ENCODE measurements at regions not wholly inside any gene's neighbourhood (a gene's known extent, or its start where the extent isn't known, plus 50 kb on each side); places are given as distances from the start of the nearest gene placed in this dataset.

DNA sequence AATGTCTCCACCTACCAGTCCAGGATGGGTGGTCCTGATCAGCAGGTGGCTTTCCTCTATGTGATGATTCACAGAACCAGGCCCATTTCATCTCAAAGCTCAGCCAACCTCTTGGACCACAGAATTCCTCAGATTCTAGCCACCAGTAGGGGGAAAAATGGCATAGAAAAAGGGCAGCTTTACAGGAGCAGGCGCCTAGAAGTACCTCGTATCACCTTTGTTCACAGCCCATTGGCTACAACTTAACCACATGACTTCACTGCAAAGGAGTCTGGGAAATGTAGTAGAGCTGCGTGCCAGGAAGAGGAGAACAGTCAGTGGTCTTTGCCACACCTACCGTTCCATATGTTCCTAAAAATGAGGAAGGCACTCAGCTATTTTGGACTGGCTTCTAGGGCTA lies 62.8 kb upstream of the DTNA start:
- DNase-seq = no peak

DNA sequence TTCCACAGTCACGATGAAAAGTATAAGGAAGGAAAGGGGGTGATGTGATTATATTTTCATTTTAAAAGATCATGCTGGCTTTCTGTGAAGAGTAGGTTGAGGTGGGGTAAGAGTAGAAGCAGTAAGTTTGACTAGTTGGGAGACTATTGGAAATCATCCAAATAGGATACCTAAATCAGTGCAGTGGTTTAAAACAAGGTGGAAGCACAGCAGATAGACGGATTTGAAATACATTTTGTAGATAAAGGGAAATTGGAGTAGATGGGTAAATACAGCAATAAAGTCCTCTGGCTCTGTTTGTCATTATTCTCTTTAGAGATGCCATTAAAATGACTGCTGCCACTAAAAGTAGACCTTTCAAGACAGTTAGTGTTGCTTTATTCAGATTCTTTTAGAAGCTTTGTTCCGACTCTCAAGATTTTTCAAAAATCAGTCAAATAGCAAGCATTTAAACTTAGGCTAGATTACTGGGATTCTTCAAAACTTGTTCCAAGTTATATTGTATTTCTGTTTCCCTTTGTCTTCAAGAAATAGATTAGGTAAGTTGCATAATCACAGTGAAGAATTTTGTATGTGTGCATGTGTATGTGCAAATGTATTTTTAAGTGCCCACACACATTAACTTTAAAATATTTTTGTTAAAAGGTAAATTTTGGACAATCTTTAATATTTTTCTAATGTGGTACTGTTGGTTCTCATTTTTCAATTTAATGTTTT lies 61.7 kb upstream of the DTNA start:
- no peak for DNase-seq

DNA sequence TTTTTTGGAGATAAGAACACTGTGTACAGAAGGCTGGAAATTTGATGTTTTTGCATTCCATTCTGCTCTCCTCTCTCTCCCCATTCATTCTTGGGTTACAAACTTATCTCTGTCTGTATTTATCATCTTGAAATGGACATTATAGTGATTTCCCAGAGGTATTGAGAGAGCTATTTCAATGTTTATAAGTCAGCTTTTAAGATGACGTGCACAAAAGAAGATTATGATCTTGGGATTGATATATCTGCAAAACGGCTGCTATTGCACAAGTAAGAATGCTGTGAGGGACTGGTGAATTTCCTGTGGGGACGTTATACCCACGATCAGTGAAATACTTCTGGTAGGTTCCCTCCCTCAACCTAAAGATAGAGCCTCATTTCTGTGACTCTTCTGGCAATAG lies 61.0 kb upstream of the DTNA start:
- DNase-seq = no peak

DNA sequence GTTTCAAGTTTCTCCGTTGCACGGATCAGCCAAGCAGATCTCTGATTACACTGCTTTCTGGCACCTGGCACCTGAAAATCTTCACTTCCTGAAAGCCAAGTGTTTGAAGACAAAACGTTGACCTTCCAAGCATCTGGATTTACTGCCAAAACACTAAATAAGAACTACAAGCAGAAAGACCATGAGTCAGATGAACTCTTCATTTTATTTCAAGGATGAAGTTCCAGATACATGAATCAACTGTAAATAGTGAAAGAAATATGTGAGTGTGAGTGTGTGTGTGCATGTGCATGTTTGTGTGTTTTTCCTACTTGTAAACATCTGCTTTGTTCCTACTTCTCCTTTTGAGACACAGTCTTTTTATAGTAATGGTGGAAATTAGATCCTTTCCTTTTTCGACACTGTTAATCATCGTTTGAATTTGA lies 60.0 kb upstream of the DTNA start:
- no peak for DNase-seq

DNA sequence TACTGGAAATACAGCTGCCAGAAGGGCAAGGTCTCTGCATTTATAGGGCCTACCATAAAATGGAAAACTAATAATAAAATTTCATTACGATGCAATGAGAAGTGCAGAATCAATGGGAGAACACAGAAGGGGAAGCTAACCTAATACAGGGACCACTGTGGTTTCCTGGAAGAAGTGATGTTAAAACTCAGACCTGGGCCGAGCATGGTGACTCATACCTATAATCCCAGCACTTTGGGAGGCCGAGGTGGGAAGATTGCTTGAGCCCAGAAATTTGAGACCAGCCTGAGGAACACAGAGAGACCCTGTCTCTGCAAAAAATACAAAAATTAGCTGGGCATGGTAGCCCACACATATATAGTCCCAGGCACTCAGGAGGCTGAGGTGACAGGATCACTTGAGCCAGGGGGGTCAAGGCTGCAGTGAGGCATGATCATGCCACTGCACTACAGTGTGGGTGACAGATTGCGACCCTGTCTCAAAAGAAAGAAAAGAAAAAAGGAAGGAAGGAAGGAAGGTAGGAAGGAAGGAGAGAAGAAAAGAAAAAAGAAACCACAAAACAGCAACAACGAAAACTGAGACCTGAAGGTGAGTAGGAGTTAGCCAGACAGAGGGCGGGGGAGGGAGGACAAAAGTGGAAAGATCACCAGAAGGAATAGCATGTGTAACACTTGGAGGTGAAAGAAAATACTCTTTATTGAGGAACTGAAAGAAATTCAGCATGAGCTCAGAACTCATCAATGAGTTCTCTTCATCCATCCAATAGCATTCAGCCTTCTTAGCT lies 58.3 kb upstream of the DTNA start:
- DNase-seq = no peak

DNA sequence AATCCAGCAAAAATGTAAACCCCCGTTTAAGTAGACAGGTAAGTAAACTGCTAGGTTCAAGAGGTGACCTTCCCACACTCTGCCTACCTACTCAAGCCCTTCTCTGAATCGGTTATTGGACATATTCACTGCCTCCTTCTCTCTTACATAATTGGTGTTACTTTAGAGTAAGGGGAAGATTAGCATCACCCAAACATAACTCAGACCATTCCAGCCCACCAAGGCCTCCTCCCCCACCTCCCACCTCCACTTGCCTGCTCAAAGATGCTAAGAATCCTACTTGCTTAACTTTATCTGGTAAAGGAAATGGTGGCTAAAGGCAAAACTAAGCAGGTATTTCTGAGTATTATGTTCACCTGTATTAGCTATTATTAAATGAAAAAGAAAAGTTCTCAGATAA lies 55.0 kb upstream of the DTNA start:
- DNase-seq = no peak

DNA sequence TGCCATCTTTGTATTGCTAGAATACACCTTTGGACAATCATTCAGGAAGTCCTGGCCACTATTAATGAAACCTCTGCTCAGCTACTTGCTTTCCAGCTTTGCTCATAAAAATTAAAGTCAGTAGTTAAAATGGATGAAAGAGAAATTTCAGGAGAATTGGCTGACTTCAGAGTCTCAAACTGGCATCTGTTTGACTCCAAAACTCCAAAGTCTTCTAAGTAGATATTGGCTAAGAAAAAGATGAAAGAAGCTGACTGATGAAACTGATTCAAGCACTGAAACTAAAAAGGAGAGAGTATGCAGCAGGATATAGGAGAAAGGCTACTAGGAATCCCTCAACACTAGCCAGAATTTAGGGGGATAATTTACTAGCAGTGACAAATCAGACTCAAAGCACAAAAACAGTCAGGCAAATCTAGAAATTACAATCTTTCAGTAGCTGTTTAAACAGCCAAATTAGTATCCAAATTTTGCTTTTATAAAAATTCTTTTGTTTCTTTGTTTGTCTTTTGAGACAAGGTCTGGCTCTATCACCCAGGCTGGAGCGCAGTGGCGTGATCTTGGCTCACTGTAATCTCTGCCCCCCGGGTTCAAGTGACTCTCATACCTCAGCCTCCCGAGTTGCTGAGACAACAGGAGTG lies 52.1 kb upstream of the DTNA start:
- DNase-seq = no peak

DNA sequence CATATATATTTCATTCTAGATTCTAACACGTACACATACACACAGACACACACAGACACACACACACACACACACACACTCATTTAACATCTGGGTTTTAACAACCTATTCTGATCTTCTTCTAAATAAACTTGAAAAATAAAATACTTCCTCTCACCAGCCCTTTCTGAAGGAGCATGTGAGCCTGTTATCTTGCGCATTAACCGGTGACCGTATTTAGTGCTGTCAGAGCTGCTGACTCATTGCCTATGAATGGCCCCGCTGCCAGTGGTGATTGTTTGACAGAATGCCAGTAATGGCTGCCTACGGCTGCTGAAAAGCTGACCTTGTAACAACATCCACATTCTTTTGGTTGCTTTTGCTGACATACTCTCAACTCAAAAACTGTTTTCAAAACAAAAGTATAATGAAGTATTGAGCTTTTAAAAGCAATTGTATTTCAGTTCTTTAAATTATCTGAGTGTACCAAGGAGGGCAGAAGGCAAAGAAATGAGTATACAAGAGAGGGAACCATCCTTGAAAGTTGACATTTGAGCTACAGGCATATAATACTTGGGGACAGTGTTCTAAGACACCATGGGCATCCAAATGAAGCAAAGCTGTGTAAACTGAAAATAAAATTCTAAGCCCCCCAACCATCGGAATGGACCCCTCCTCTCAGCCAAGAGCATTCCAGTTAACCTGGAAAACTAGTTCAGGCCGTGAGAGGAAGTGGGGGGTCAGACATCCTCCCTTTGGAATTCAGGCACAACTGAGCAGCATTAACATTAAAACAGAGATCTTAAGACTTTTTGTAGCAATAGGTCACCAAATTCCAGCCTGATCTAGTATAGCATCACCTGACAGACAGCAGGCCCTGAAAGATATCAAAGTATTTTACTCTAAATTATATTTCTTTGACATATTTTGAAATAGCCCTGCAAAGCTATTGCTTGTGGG lies 50.2 kb upstream of the DTNA start:
- peak; percentile 73 for DNase-seq
